Ovary (tissue), 3 donors: ENCODE measurements at regions not wholly inside any gene's neighbourhood (a gene's known extent, or its start where the extent isn't known, plus 50 kb on each side); places are given as distances from the start of the nearest gene placed in this dataset.

Source experiments
- CTCF ChIP-seq, 3 donors: fragments of 450-650 bp in 2 of 3; fragments of 200-600 bp in 1 of 3; IDR thresholded peaks; one replicate each; pipeline versions ENCODE4 v1.5.1 to v1.8.0; 2016 to 2022; ENCODE audit warnings: antibody characterized with exemption in 3 of 3, mild to moderate bottlenecking in 1 of 3
- POLR2A ChIP-seq: fragments of 450-650 bp; IDR thresholded peaks from one replicate; pipeline ENCODE4 v1.6.1; 2017; ENCODE audit warnings: antibody characterized with exemption, mild to moderate bottlenecking, moderate library complexity
- donor health status: DM: no; HTN: no; CAD: no.

- TF ChIP-seq CTCF (IDR thresholded peaks at IDR 0.05) (no peak), POLR2A (no peak)
Observed at GRCh38 chr10:61232780-61233179, 220.4 kb downstream of the TMEM26 start.
